NCI-H1105 (cell line): ENCODE measurements at regions not wholly inside any gene's neighbourhood (a gene's known extent, or its start where the extent isn't known, plus 50 kb on each side); places are given as distances from the start of the nearest gene placed in this dataset.

Experiments used
- DNase-seq: peaks from one replicate; lab custom pipeline; 2025; lab: John Stamatoyannopoulos, UW

- DNase-seq, result no peak
Observed at GRCh38 chr16:52103791-52104190, 443.2 kb downstream of the TOX3 start.

DNA sequence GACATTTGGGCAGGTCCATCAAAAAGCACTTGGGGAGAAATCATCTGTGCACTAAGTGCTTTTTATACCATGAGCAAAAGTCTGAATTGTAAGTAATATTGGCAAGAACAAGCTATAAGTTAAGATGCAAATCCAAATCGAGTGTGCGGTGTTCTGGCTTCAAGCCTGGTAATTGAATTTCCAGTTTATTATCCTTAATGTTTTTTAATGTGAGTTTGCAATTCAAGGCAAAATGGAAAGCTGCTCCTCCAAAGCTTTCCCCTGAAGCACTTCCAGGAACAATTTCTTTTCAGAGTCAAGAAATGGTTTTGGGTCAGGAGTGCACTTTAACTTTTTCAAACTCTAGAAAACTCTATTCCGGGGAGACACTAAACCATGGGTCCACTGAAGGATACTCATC is 445.7 kb downstream of the TOX3 start:
- no peak for DNase-seq

- DNase-seq, result no peak
Observed at GRCh38 chr16:52099382-52099781, 447.6 kb downstream of the TOX3 start.

GRCh38 chr16:52095471-52095870 is 451.5 kb downstream of the TOX3 start:
- DNase-seq, result no peak

DNA sequence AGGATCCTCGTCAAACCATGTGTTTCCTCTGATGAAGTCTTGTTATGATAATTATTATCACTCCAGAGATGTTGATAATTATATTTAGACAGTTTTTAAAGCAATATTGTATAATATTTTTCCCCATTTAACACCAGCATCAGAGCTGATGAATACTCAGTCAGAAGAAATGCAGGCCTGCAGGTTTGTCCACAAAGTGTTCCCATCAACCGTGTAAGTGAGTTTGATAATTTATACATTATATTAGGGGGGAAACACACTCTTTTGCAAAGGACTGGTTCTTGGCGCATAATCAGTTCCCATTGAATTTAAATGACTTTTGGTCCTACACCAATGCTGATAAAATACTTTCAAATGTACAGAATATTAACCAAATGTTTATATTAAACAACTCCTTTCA is 454.8 kb downstream of the TOX3 start:
- DNase-seq, result no peak

DNA sequence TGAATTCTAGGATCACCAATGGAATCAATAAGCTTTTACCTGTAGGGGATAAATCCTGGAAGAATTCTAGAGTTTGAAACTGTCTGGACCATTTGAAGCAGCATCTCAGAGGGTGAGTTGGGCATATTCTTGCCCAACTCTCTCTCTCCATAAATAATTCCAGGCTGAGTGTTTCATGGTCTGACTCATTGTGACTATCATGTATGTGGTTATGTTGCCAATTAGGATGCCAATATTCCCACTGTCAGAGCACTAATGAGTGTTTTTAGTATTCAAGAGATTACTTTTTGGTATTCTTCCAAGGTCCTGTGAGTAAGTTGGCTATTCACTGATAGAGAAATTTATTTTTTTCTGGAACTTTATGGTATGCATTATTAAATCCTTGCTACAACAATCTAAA is 456.9 kb downstream of the TOX3 start:
- no peak for DNase-seq

DNA sequence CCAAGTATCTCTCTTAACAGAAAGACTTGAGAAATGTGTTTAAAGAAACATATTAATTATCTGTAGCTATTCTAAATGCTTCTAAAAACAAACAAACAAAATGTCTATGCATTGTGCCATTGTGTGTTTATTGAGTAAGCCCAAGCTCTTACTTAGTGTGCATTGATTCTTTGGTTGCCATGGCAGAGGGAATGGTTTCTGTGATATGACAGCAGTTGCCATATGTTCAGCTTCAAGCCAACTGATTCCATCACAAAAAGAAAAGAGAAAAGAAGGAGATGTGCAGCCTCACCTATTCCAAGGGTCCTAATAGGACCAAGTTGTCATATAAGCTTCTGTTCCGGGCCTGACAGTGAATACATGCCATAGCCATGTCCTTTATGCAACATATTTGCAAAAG is 457.5 kb downstream of the TOX3 start:
- no peak for DNase-seq

DNA sequence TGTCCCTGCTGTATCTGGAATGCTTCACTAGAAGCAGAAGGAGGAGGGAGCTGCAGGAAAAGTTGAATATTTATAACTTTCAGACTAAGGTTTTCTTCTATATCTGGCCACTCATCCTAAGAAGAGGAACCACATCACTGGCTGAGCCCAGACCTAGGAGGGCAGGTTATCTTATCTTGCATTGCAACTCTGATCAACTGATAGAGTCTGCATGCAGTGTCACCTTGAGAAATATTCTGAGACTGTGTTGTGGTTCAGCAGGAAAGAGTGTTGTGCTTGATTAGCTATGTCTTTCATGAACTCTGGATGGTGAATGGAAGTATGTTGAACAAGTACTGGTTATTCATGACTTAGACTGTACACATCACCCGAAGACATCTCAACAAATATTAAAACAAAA is 460.0 kb downstream of the TOX3 start:
- no peak for DNase-seq

DNA sequence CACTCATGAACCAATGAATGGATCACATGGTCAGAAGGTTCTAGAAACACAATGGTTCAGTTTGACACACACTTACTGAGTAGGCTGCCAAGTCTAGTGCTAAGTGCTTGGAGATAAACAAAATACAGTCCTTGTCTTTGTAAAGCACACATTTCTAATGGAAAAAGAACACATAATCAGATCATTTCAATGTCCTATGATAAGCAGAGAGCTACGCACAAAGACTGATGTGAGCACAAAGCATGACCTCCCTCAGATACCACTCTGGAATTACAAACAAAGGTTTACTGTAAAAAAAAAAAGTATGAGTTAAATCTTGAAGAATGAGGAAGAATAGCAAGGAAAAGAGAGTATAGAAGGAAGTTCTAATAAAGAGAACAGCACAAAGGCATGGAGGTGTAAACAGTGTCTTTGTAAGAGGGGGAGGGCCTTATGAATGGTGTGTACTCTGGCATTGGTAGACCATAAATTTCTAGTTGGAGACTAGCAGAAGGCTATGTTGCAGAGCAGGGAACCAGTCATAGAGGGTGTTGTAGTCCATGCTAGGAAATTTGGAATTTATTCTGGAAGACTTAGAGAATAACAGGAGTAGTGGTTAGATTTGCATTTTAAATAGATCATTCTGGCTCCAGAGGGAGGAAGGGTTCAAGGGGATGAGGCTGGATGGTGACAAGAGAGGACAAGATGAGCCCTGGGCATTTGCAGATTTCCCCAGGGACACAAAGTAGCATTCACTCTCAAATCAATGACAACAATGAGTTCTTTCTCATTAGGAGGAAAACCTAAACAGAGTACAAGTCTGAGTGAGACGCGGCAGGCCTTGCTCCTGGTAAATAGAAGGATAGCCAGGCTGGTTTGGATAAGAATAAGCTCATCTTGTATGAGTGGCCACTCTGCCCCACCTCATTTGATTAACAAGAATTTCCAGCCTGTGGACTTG is 468.0 kb downstream of the TOX3 start:
- DNase-seq, result no peak

DNA sequence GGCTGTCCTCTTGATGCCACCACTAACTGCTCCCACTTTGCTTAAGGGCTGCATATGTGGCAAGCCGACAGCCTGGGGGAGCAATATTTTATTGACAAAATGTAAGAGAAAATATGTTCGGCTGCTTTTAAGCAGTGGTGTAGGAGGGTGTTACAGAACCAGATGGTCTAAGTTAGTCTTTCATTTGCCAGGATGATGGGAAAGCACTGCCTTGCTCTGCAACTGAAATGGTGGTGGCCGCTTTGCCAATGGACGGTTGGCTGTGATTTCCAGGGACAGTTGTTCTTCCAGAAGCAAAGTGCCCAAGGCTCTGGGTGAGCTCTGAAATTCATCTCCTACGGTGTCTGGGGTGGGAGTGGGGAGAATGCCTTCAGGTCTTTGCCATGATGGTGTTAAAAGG is 469.3 kb downstream of the TOX3 start:
- no peak for DNase-seq

- DNase-seq, result no peak
Observed at GRCh38 chr16:52076801-52077201, 470.1 kb downstream of the TOX3 start.

DNA sequence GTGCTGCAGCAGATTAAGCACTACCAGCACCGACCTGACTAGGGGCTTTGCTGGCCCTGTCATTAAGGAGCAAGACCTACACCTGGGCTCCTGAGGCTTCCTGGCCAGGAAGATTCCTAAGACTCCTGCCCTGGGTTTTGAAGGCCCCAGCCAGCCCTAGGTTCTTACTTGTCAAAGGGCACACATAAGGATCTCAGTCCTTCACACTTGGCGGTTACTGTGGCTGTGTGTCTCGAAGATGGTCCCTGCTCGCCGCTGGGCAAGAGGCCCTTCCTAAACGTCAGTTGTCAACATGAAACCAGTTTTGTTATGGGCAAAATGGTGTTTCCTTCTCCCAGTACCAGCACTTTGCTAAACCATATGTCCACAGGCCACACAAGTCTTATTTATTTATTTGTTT is 470.6 kb downstream of the TOX3 start:
- DNase-seq, result no peak

DNA sequence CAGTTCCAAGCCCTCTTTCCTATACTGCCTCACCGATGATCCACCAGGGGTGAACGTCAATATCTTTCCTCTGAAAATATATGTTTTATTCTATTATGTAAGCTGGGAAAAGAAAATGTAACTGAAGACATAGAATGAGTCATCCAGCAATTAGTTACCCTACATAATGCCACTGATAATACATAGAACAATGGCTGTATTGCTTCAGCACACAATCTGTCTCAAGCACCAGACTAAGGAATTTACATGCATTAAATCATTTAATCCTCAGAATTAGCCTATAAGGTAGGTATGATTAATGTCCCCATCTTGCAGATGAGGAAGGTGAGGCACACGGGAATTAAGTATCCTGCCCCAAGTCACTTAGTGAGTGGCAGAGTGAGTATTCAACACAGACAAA is 472.8 kb downstream of the TOX3 start:
- no peak for DNase-seq

GRCh38 chr16:52073024-52073423 is 473.9 kb downstream of the TOX3 start:
- no peak for DNase-seq

DNA sequence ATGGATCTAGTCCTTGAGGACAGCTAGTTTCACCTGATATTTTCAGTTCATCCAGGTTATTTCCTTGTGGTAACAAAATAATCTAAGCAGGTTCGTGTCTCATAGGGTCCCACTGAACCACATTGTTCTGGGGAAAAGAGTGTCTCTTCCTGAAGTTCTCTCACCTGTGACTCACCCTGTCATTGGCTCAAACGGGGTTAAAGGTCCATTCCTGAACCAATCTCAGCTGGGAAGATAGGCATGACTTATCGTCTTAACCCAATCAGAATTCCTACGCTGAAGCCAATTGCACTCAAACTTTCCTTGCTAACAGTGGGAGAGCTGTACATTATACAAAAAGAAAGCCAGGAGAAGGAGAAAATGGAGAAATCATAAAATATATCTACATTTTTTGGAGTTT is 475.8 kb downstream of the TOX3 start:
- DNase-seq, result no peak

GRCh38 chr16:52070341-52071057 is 476.4 kb downstream of the TOX3 start:
- DNase-seq, result no peak

GRCh38 chr16:52069866-52070265 is 477.1 kb downstream of the TOX3 start:
- DNase-seq, result peak; percentile 70

DNA sequence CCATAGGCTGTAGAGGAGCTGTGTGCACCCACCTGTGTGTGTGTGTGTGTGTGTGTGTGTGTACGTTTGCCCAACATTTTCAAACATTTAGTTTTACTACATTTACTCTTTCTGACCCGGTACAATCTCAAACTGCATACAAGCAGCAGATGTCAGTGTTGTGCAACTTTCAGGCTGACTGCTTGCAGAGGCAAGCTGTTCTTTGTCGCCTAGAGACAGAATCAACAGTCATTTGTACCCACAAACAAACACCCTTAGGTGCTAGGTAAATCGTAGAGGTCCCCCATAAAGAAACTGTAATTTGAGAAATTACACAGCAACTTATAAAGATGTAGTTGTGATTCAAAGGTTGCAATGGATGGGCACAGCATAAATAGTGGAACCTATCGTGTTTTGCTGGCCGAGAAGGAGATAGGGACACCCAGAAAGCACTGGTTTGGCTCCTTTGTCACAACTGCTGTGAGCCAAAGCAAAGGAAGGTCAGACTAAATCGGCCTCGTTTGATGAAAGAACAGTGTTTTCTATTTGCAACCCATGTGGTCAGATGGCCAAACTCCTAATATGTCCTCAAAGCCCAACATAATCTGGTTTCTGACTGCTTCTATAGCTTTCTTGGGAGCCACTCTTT is 478.4 kb downstream of the TOX3 start:
- peak; percentile 76 for DNase-seq

- DNase-seq, result no peak
Observed at GRCh38 chr16:52066962-52067361, 480.0 kb downstream of the TOX3 start.

DNA sequence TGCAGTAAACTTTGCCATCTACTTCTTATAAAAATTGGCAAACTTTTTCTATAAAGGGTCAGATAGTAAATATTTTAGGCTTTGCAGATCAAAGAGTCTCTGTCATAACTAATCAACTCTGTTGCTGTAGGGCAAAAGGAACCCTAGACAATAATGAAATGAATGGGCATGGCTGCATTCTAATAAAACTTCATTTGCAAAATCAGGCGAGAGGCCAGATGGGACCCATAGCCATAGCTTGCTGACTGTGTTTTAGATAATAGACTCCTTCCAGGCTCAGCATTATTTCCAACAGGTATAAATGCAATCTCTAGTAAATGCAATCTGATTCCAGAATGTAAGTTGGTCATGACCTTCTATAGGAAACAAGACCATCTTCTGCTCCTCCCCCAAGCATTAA is 490.7 kb downstream of the TOX3 start:
- DNase-seq, result no peak

- no peak for DNase-seq
Observed at GRCh38 chr16:52055381-52055780, 491.6 kb downstream of the TOX3 start.

DNA sequence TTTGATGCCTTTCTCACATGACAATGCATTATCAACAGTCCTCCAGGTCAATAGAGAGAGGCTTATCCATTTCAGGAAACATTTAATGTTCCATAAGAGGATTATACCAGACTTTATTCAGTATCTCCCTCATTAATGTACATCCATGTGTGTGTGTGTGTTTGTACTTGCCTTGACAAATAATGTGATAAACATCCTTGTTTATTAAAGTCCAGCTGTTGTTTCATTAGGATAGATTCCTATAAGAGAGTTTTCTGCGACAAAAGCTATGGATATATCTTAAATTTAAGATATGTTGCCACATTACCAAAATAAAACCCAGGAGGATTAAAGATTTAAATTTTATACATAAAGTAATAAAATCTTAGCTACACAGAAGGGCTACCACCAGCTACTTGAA is 492.6 kb downstream of the TOX3 start:
- no peak for DNase-seq

DNA sequence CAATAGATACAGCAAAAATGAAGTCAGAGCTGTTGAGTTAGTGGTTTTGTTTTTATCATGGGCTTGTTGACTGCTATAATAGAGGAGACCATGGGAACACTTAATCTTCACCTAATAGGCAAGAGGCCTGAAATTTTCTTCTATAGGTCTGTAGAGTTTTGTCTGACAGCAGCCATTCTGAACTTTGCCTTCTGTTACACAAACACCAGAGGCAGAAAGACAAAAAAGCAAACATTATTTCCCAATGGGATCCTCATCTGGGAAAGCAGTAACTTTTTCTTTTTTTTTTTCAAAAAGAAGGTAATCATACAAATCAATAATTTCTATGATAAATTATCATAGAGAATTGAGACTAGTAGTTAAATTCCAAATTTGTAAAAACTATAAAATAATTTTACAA is 494.1 kb downstream of the TOX3 start:
- DNase-seq, result no peak
